ENCODE measurements at regions not wholly inside any gene's neighbourhood (a gene's known extent, or its start where the extent isn't known, plus 50 kb on each side); places are given as distances from the start of the nearest gene placed in this dataset.
"Not testable (repeated sequence)": the region's sequence is repeated elsewhere in the genome, so short reads cannot be mapped to it uniquely, and the experiment has no call there.

DNA sequence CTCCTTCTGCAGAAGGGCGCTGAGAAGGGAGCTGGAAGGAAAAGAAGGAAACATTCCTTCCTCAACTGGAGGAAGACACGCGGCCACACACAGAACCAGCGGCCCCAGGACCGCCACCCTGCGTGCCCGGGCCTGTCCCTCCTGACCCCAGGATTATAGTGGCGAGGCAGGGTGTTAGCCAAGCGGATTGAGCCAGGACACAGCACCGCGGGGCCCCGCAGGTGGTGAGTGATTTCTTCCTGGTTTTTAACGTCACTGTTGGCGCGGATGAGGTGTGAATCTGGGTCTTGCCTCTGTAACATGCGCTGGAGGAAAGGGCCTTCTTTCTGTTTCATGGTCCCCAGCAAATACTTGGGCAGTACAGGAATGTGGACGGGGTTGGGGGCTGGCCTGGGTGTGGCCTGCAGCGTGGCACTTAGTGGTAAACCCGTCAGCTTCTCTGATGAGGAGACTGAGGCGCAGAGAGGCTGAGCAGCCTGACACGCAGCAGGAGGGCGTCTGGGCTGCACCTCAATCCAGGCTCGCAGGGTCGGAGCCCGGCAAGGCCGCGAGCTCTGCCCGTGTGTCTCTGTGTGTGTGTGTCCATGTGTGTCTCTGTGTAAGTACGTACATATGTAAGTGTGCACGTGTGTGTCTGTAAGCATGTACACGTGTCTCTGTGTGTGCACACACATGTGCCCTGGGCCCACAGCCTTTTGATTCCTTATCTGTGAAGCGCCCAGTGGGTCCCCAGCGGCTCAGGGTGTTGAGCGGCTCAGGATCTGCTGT, 158.4 kb upstream of the ZNF469 start:
- H3K4me2 ChIP-seq (ENCODE audit: low read length, poor library complexity, severe bottlenecking); H3K23ac ChIP-seq (ENCODE audit: low read length in 2 of 2); H3K14ac ChIP-seq (ENCODE audit: low read length in 2 of 2); H3K79me1 ChIP-seq (replicated peaks; ENCODE audit: low read length, poor library complexity, severe bottlenecking); H3K18ac ChIP-seq (ENCODE audit: low read depth in 1 of 2, low read length in 2 of 2); H2BK120ac ChIP-seq (ENCODE audit: low read depth, low read length); H2AFZ ChIP-seq (ENCODE audit: low read depth, low read length); H2BK5ac ChIP-seq (ENCODE audit: low read depth, low read length, poor library complexity, severe bottlenecking); H3K4ac ChIP-seq (ENCODE audit: low read depth in 1 of 2, low read length in 2 of 2); H3K4me3 ChIP-seq (ENCODE audit: insufficient read depth in 1 of 2, low read depth in 1 of 2, low read length in 2 of 2); H2AK5ac ChIP-seq (ENCODE audit: low read length, severe bottlenecking); H2BK12ac ChIP-seq (ENCODE audit: low read length in 2 of 2); H3K36me3 ChIP-seq (ENCODE audit: control insufficient read depth in 1 of 2, insufficient read depth in 2 of 2, low read depth in 1 of 2, low read length in 2 of 2); H3K9me3 ChIP-seq (ENCODE audit: control insufficient read depth, low read length); DNase-seq; H3K27ac ChIP-seq (ENCODE audit: low read length, poor library complexity, severe bottlenecking); H3K9ac ChIP-seq (ENCODE audit: low read length); H3K27me3 ChIP-seq (ENCODE audit: control insufficient read depth in 1 of 2, insufficient read depth in 1 of 2, low read length in 2 of 2); H3K4me1 ChIP-seq (ENCODE audit: control insufficient read depth, insufficient read depth, low read depth, low read length): not testable (repeated sequence)
- peak overlapping the region; percentile 83 for H2BK15ac ChIP-seq (ENCODE audit: low read depth, poor library complexity, severe bottlenecking)
- H4K91ac ChIP-seq (ENCODE audit: low read length), result peak overlapping the region; percentile 39
- peak overlapping the region; percentile 37 for H4K8ac ChIP-seq (ENCODE audit: low read length)
- 95% methylated on average over 34 of the region's 34 CpGs for WGBS

DNA sequence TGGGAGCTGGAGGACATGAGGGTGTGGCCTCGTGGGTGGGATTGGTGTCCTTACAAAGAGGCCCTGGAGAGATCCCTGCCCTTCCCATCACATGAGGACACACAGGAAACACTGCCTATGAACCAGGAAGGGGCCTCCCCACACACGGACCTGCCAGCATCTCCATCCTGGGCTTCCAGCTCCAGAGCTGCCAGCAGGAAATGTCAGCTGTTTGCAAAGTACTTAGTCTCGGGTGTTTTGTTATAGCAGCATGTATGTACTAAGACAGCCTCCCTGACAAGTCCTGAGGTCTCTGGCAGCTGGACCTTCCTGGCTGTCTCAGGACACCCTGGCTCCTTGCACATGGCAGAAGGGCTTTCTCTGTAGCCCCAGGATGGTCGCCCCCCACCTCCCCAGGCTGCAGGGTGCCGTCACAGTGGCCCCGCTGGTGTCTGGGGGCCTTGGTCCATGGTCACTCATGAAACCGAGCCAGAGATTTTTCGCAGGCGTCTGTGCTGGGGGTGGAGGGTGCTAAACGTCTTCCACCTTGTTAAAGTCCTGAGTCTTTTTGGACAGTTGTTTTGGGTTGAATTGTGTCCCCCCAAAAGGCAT, 157.0 kb upstream of the ZNF469 start:
- H3K14ac ChIP-seq (ENCODE audit: low read length in 2 of 2); H4K8ac ChIP-seq (ENCODE audit: low read length); DNase-seq; H3K79me1 ChIP-seq (replicated peaks; ENCODE audit: low read length, poor library complexity, severe bottlenecking); H3K4me3 ChIP-seq (ENCODE audit: insufficient read depth in 1 of 2, low read depth in 1 of 2, low read length in 2 of 2); H2BK120ac ChIP-seq (ENCODE audit: low read depth, low read length); H3K27me3 ChIP-seq (ENCODE audit: control insufficient read depth in 1 of 2, insufficient read depth in 1 of 2, low read length in 2 of 2); H3K18ac ChIP-seq (ENCODE audit: low read depth in 1 of 2, low read length in 2 of 2); H3K4ac ChIP-seq (ENCODE audit: low read depth in 1 of 2, low read length in 2 of 2); H2BK5ac ChIP-seq (ENCODE audit: low read depth, low read length, poor library complexity, severe bottlenecking); H3K27ac ChIP-seq (ENCODE audit: low read length, poor library complexity, severe bottlenecking); H3K9ac ChIP-seq (ENCODE audit: low read length); H3K4me1 ChIP-seq (ENCODE audit: control insufficient read depth, insufficient read depth, low read depth, low read length); H3K9me3 ChIP-seq (ENCODE audit: control insufficient read depth, low read length); H4K91ac ChIP-seq (ENCODE audit: low read length); H3K23ac ChIP-seq (ENCODE audit: low read length in 2 of 2); H2BK12ac ChIP-seq (ENCODE audit: low read length in 2 of 2); H2AK5ac ChIP-seq (ENCODE audit: low read length, severe bottlenecking); H2AFZ ChIP-seq (ENCODE audit: low read depth, low read length); H3K4me2 ChIP-seq (ENCODE audit: low read length, poor library complexity, severe bottlenecking); H3K36me3 ChIP-seq (ENCODE audit: control insufficient read depth in 1 of 2, insufficient read depth in 2 of 2, low read depth in 1 of 2, low read length in 2 of 2); H2BK15ac ChIP-seq (ENCODE audit: low read depth, poor library complexity, severe bottlenecking): not testable (repeated sequence)
- 90% methylated on average over 9 of the region's 10 CpGs for WGBS

DNA sequence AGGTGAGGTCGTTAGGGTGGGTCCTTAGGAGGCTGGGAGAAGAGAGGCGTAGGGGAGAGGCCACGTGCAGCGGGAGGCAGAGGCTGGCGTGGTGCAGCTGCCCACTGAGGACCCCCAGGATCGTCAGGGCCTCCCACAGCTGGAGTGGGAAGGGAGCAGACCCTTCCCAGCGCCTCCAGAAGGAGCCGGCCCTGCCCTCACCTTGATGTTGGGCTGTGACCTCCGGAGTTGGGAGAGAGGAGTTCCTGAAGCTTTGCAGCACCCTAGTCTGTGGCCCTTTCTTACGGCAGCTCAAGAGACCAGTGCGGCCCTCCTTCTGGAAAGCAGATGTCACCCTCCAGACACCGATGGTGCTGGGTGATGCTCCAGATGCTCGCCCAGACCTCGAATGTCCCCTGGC, 156.5 kb upstream of the ZNF469 start:
- H4K8ac ChIP-seq (ENCODE audit: low read length); H3K36me3 ChIP-seq (ENCODE audit: control insufficient read depth in 1 of 2, insufficient read depth in 2 of 2, low read depth in 1 of 2, low read length in 2 of 2); H2AK5ac ChIP-seq (ENCODE audit: low read length, severe bottlenecking); H3K18ac ChIP-seq (ENCODE audit: low read depth in 1 of 2, low read length in 2 of 2); H3K4me1 ChIP-seq (ENCODE audit: control insufficient read depth, insufficient read depth, low read depth, low read length); H3K4ac ChIP-seq (ENCODE audit: low read depth in 1 of 2, low read length in 2 of 2); H3K27ac ChIP-seq (ENCODE audit: low read length, poor library complexity, severe bottlenecking); H2BK120ac ChIP-seq (ENCODE audit: low read depth, low read length); H3K27me3 ChIP-seq (ENCODE audit: control insufficient read depth in 1 of 2, insufficient read depth in 1 of 2, low read length in 2 of 2); DNase-seq; H3K79me1 ChIP-seq (replicated peaks; ENCODE audit: low read length, poor library complexity, severe bottlenecking); H2BK12ac ChIP-seq (ENCODE audit: low read length in 2 of 2); H3K4me3 ChIP-seq (ENCODE audit: insufficient read depth in 1 of 2, low read depth in 1 of 2, low read length in 2 of 2); H2AFZ ChIP-seq (ENCODE audit: low read depth, low read length); H3K9me3 ChIP-seq (ENCODE audit: control insufficient read depth, low read length); H2BK5ac ChIP-seq (ENCODE audit: low read depth, low read length, poor library complexity, severe bottlenecking); H3K23ac ChIP-seq (ENCODE audit: low read length in 2 of 2); H3K4me2 ChIP-seq (ENCODE audit: low read length, poor library complexity, severe bottlenecking); H3K9ac ChIP-seq (ENCODE audit: low read length); H2BK15ac ChIP-seq (ENCODE audit: low read depth, poor library complexity, severe bottlenecking): not testable (repeated sequence)
- peak overlapping the region in 1 of 2 experiments; percentile 48 for H3K14ac ChIP-seq (ENCODE audit: low read length in 2 of 2)
- WGBS, result 93% methylated on average over 10 of the region's 14 CpGs
- peak overlapping the region; percentile 75 for H4K91ac ChIP-seq (ENCODE audit: low read length)

DNA sequence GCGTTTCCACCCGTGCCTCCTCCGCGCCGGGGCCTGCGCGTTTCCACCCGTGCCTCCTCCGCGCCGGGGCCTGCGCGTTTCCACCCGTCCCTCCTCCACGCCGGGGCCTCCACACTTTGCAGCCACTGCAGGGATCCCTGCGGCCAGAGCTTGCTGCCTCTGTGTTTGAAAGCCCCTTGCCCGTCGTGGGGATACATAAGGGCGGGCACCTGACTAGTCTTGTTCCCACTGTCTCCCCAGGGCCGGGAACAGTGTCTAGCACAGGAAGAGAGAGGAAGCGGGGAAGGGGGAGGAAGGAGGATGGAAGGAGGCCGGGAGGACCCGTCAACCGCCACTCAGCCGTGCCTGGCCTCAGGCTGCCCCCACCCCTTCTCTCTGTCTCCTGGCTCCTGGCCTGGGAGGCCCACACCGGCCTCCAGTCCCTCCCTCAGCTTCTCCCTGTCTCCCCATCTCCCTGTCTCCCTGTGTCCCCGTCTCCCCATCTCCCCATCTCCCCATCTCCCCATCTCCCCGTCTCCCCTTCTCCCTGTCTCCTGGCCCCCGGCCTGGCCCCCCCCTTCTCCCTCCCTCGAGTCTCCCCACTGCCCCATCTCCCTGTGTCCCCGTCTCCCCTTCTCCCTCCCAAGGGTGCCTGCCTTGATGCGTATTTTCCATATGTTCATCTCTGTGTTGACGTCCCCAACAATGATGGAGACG, 155.6 kb upstream of the ZNF469 start:
- WGBS, result 78% methylated on average over 10 of the region's 35 CpGs
- not testable (repeated sequence) for H3K9me3 ChIP-seq (ENCODE audit: control insufficient read depth, low read length); H2BK15ac ChIP-seq (ENCODE audit: low read depth, poor library complexity, severe bottlenecking)

More for the DNA sequence above, 155.6 kb upstream of the ZNF469 start:
- not testable (repeated sequence) for H3K18ac ChIP-seq (ENCODE audit: low read depth in 1 of 2, low read length in 2 of 2); H2AK5ac ChIP-seq (ENCODE audit: low read length, severe bottlenecking); H3K79me1 ChIP-seq (replicated peaks; ENCODE audit: low read length, poor library complexity, severe bottlenecking); H3K27me3 ChIP-seq (ENCODE audit: control insufficient read depth in 1 of 2, insufficient read depth in 1 of 2, low read length in 2 of 2); H2AFZ ChIP-seq (ENCODE audit: low read depth, low read length); H3K23ac ChIP-seq (ENCODE audit: low read length in 2 of 2); H2BK120ac ChIP-seq (ENCODE audit: low read depth, low read length); H3K9ac ChIP-seq (ENCODE audit: low read length); H3K4me3 ChIP-seq (ENCODE audit: insufficient read depth in 1 of 2, low read depth in 1 of 2, low read length in 2 of 2); H3K4me1 ChIP-seq (ENCODE audit: control insufficient read depth, insufficient read depth, low read depth, low read length); H3K27ac ChIP-seq (ENCODE audit: low read length, poor library complexity, severe bottlenecking); H2BK12ac ChIP-seq (ENCODE audit: low read length in 2 of 2); H3K36me3 ChIP-seq (ENCODE audit: control insufficient read depth in 1 of 2, insufficient read depth in 2 of 2, low read depth in 1 of 2, low read length in 2 of 2); H3K4ac ChIP-seq (ENCODE audit: low read depth in 1 of 2, low read length in 2 of 2); DNase-seq; H3K14ac ChIP-seq (ENCODE audit: low read length in 2 of 2); H3K4me2 ChIP-seq (ENCODE audit: low read length, poor library complexity, severe bottlenecking); H4K91ac ChIP-seq (ENCODE audit: low read length); H2BK5ac ChIP-seq (ENCODE audit: low read depth, low read length, poor library complexity, severe bottlenecking); H4K8ac ChIP-seq (ENCODE audit: low read length)
